Tibial artery (tissue), 4 donors: ENCODE measurements at regions not wholly inside any gene's neighbourhood (a gene's known extent, or its start where the extent isn't known, plus 50 kb on each side); places are given as distances from the start of the nearest gene placed in this dataset.

ENCODE experiments used
- DNase-seq, 2 donors: peaks; one replicate each; pipeline ENCODE4 v3.0.0-alpha.2; 2019
- H3K27ac ChIP-seq, 2 donors: fragments of 200-600 bp; sonication (generic) in 1 of 2; 1 replicate in 1 of 2; 2 replicates in 1 of 2; pipeline ENCODE4 v1.5.1; 2018 to 2019; ENCODE audit warnings: mild to moderate bottlenecking in 1 of 2
- H3K27me3 ChIP-seq, 2 donors: fragments of 200-600 bp; sonication (generic) in 1 of 2; one replicate each; pipeline versions ENCODE4 v1.5.1 to v1.6.0; 2016 to 2019
- H3K36me3 ChIP-seq, 3 donors: fragments of 200-600 bp; sonication (generic) in 2 of 3; one replicate each; pipeline ENCODE4 v1.5.1; 2016 to 2019; ENCODE audit warnings: mild to moderate bottlenecking in 2 of 3
- H3K4me1 ChIP-seq, 4 donors: fragments of 200-600 bp; sonication (generic) in 2 of 4; 1 replicate in 3 of 4; 2 replicates in 1 of 4; pipeline ENCODE4 v1.5.1; 2016 to 2019
- H3K4me3 ChIP-seq, 2 donors: fragments of 200-600 bp; sonication (generic) in 1 of 2; 1 replicate in 1 of 2; 2 replicates in 1 of 2; pipeline ENCODE4 v1.5.1; 2018 to 2019; ENCODE audit warnings: mild to moderate bottlenecking in 2 of 2
- H3K9me3 ChIP-seq, 3 donors: fragments of 200-600 bp; sonication (generic) in 1 of 3; one replicate each; pipeline ENCODE4 v1.5.1; 2016 to 2019
- CTCF ChIP-seq, 2 experiments: fragments of 200-600 bp in 1 of 2; fragments of 450-650 bp in 1 of 2; IDR thresholded peaks; one replicate each; pipeline ENCODE4 v1.5.1; 2017 to 2019; ENCODE audit warnings: antibody characterized with exemption in 2 of 2, mild to moderate bottlenecking in 1 of 2, moderate library complexity in 1 of 2
- intact Hi-C: fragments of 100-400 bp; cut with DNase I; formaldehyde crosslinking; loops from one replicate; pipeline ENCODE4 v1.15.0; 2023; ENCODE audit warnings: low total_unique reads

- H3K36me3 ChIP-seq = no peaks in the 10 kb centered on the region
- H3K27me3 ChIP-seq = no peaks in the 10 kb centered on the region
- no peak overlapping the region for H3K4me3 ChIP-seq
- no peak for DNase-seq
- no peaks in the 10 kb centered on the region for H3K4me1 ChIP-seq
- H3K27ac ChIP-seq = no peak overlapping the region
- H3K9me3 ChIP-seq = no peaks in the 10 kb centered on the region
- no peak for TF ChIP-seq CTCF (IDR thresholded peaks at IDR 0.05)
- intact Hi-C loops = no loop called here
These were observed 135.1 kb upstream of the MYLIP start for GRCh38 chr6:15993716-15994228.

- intact Hi-C loops = no loop called here
- no peak for TF ChIP-seq CTCF (IDR thresholded peaks at IDR 0.05)
- no peaks in the 10 kb centered on the region for H3K4me1 ChIP-seq
These were observed 138.7 kb upstream of the MYLIP start for GRCh38 chr6:15990179-15990578.

GRCh38 chr6:15989397-15989796 lies 139.5 kb upstream of the MYLIP start:
- DNase-seq = no peak

More at GRCh38 chr6:15990179-15990578, 138.7 kb upstream of the MYLIP start:
- no peak for DNase-seq
- Histone ChIP-seq H3K27ac (no peak overlapping the region), H3K27me3 (no peaks in the 10 kb centered on the region), H3K36me3 (no peaks in the 10 kb centered on the region), H3K9me3 (no peaks in the 10 kb centered on the region), H3K4me3 (no peak overlapping the region)

GRCh38 chr6:15987569-15987968 lies 141.3 kb upstream of the MYLIP start:
- Histone ChIP-seq H3K27me3 (peaks cover 0 to 3% of the 10 kb centered on the region in 2 donors), H3K4me1 (no peaks in the 10 kb centered on the region), H3K27ac (no peak overlapping the region), H3K36me3 (no peaks in the 10 kb centered on the region), H3K9me3 (no peaks in the 10 kb centered on the region), H3K4me3 (no peak overlapping the region)
- no peak for TF ChIP-seq CTCF (IDR thresholded peaks at IDR 0.05)
- no peak for DNase-seq
- intact Hi-C loops = no loop called here

More at GRCh38 chr6:15989397-15989796, 139.5 kb upstream of the MYLIP start:
- Histone ChIP-seq H3K9me3 (no peaks in the 10 kb centered on the region), H3K27me3 (no peaks in the 10 kb centered on the region), H3K36me3 (no peaks in the 10 kb centered on the region), H3K27ac (no peak overlapping the region), H3K4me1 (no peaks in the 10 kb centered on the region), H3K4me3 (no peak overlapping the region)
- no peak for TF ChIP-seq CTCF (IDR thresholded peaks at IDR 0.05)
- intact Hi-C loops = no loop called here

GRCh38 chr6:15986027-15986629 lies 142.8 kb upstream of the MYLIP start:
- intact Hi-C loops = no loop called here
- H3K27ac ChIP-seq = no peak overlapping the region
- no peaks in the 10 kb centered on the region for H3K9me3 ChIP-seq
- no peaks in the 10 kb centered on the region for H3K4me1 ChIP-seq
- no peaks in the 10 kb centered on the region for H3K36me3 ChIP-seq
- TF ChIP-seq CTCF (IDR thresholded peaks at IDR 0.05) = no peak
- no peak for DNase-seq
- H3K4me3 ChIP-seq = no peak overlapping the region
- peaks cover 0 to 3% of the 10 kb centered on the region in 2 donors for H3K27me3 ChIP-seq
